Activated naive CD8-positive, alpha-beta T cell treated with anti-CD3 and anti-CD28 coated beads for 36 hours (primary cell): ENCODE measurements at regions not wholly inside any gene's neighbourhood (a gene's known extent, or its start where the extent isn't known, plus 50 kb on each side); places are given as distances from the start of the nearest gene placed in this dataset.

ENCODE experiments used
- DNase-seq: peaks from one replicate; pipeline ENCODE4 v3.0.0; 2021
- H3K27ac Mint-ChIP-seq: one replicate; pipeline ENCODE4 v1.8.0; 2022; ENCODE audit warnings: mild to moderate bottlenecking, moderate library complexity, mixed read lengths
- H3K27me3 Mint-ChIP-seq: one replicate; pipeline ENCODE4 v1.8.0; 2022; ENCODE audit warnings: mild to moderate bottlenecking, mixed read lengths
- H3K36me3 Mint-ChIP-seq: one replicate; pipeline ENCODE4 v1.8.0; 2021; ENCODE audit warnings: mild to moderate bottlenecking, mixed read lengths
- H3K4me1 Mint-ChIP-seq: one replicate; pipeline ENCODE4 v1.8.0; 2021; ENCODE audit warnings: mixed read lengths
- H3K4me3 Mint-ChIP-seq: one replicate; pipeline ENCODE4 v1.8.0; 2022; ENCODE audit warnings: mild to moderate bottlenecking, moderate library complexity, mixed read lengths
- H3K9me3 Mint-ChIP-seq: one replicate; pipeline ENCODE4 v1.8.0; 2022; ENCODE audit warnings: mixed read lengths

DNA sequence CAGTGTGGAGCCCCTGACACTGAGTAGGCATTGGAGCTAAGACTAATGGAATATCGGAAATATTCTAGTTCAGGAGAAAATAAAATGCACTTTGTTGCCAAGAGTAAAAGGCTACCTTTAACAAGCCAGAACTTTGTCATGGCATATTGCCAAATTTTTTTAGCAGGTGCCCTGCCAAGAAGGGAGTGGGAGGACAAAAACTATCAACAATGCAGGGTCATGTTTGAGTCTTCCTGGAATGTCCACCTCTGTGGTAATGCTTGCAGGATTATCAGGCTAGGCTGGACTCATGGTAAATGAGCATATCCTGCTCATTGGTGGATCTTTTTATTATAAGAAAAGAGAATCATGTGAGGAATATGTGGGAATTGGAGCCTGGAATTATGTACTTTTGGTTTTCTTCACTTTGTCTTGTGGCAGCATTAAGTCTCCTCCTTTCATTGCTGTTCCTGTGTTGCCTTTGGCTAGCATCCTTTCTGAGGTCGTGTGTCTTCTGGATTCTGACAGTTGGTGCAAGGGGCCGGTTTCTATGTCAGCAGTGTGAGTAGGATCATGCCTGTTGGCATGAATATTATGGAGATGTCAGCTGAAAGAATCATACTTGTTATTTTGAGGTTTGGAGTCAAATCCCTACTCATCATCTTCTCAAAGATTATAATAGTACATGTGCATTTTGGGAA, 122.9 kb upstream of the SPRY2 start:
- peaks cover 3% of the 10 kb centered on the region for H3K27me3 Mint-ChIP-seq
- no peak overlapping the region for H3K4me3 Mint-ChIP-seq
- no peak overlapping the region for H3K27ac Mint-ChIP-seq
- no peak for DNase-seq
- H3K4me1 Mint-ChIP-seq: no peaks in the 10 kb centered on the region
- no peaks in the 10 kb centered on the region for H3K36me3 Mint-ChIP-seq
- no peaks in the 10 kb centered on the region for H3K9me3 Mint-ChIP-seq

DNA sequence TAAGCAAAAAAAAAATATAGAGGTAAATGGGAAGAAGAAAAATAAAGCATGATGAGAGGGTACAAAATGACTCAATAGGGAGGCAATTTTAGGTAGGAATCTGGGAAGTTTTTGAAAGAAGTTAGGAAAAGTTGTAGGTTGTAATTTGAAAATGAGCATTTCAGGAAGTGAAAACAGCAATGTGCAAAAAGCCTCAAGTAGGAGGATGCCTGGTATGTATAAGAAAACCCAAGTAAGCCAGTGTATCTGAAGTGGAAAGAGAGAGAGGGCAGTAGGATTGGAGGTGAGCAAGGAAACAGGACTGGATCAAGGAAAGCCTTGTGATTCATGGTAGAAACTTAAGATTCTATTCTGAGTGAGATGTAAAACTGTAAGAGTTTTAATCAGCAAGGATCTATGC, 121.6 kb upstream of the SPRY2 start:
- Mint-ChIP-seq H3K27me3 (peaks cover 3% of the 10 kb centered on the region), H3K36me3 (no peaks in the 10 kb centered on the region), H3K27ac (no peak overlapping the region), H3K4me1 (no peaks in the 10 kb centered on the region), H3K9me3 (no peaks in the 10 kb centered on the region), H3K4me3 (no peak overlapping the region)
- no peak for DNase-seq

DNA sequence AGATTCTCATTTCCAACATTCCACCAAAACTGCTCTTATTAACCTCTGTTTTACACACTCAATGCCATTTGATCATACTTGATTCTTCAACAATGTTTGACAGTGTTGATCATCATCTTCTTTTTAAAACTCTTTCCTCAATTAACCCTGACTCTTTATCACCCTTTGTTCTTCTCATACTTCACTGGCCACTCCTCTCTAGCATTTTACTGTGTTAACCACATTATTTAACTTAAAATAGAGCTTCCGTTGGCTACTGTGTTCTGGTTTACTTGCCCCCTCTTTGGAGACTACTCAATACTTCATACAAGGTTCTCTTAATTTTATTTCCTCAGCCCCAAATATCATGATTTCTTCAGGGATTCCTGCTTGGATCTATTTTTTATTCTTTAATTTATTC, 121.1 kb upstream of the SPRY2 start:
- H3K9me3 Mint-ChIP-seq: no peaks in the 10 kb centered on the region
- H3K4me1 Mint-ChIP-seq: no peaks in the 10 kb centered on the region
- H3K27me3 Mint-ChIP-seq: peaks cover 3% of the 10 kb centered on the region
- no peak for DNase-seq
- no peak overlapping the region for H3K27ac Mint-ChIP-seq
- no peak overlapping the region for H3K4me3 Mint-ChIP-seq
- H3K36me3 Mint-ChIP-seq: no peaks in the 10 kb centered on the region

DNA sequence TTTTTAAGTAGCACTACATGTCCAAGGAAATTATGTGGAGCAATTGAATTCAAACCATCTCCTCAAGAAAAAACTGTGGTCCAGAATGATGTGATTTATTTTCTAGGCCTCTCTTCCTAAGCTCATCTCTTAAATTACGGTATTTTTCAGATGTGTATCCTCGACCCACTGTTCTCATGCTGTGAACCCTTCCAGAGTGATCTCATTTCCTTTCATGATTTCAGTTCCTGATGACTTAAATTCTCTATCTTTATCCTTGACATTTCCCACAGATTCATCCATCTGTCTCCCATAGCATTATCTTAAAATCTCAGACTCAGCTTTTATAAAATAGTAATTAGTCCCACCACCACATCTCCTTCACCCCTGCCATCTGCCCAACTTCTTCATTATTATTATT, 117.6 kb upstream of the SPRY2 start:
- H3K4me3 Mint-ChIP-seq: no peak overlapping the region
- H3K27me3 Mint-ChIP-seq: peaks cover 5% of the 10 kb centered on the region
- H3K4me1 Mint-ChIP-seq: peaks cover 4% of the 10 kb centered on the region
- no peak overlapping the region for H3K27ac Mint-ChIP-seq
- no peaks in the 10 kb centered on the region for H3K36me3 Mint-ChIP-seq
- no peak for DNase-seq
- no peaks in the 10 kb centered on the region for H3K9me3 Mint-ChIP-seq

DNA sequence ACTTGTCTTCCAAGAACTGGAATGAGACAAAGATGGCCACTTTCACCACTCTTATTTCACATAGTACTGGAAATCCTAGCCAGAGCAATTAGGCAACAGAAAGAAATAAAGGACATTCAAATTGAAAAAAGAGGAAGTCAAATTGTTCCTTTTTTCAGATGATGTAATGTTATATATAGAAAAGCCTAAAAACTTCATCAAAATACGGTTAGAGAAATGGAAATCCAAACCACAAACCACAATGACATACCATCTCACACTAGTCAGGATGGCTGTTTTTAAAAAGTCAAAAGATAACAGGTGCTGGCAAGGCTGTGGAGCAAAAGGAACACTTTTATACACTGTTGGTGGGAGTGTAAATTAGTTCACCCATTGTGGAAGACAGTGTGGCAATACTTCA, 113.3 kb upstream of the SPRY2 start:
- Mint-ChIP-seq H3K27me3 (peaks cover 8% of the 10 kb centered on the region), H3K4me3 (no peak overlapping the region), H3K4me1 (peaks cover 4% of the 10 kb centered on the region), H3K27ac (no peak overlapping the region), H3K36me3 (no peaks in the 10 kb centered on the region), H3K9me3 (no peaks in the 10 kb centered on the region)
- no peak for DNase-seq

DNA sequence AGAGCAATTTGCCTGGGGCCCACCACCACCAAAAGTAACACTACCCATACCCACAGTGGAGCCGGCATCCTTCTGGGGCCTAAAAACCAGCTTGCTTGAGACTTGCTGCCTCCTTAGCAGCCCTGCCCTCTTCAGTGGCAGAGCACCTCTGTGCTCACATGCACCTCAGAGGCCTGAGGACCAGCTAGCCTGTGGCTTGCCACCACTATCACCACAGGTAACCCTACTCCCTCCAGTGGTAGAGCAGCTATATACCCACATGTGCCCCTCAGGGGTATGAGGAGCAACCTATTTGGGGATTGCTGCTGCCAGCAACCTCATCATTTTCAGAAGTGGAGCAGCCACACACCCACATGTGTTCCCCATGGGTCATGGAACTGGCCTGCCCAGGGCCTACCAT, 111.4 kb upstream of the SPRY2 start:
- Mint-ChIP-seq H3K4me1 (peaks cover 4% of the 10 kb centered on the region), H3K9me3 (no peaks in the 10 kb centered on the region), H3K27me3 (peaks cover 8% of the 10 kb centered on the region), H3K36me3 (no peaks in the 10 kb centered on the region), H3K4me3 (no peak overlapping the region), H3K27ac (no peak overlapping the region)
- no peak for DNase-seq

DNA sequence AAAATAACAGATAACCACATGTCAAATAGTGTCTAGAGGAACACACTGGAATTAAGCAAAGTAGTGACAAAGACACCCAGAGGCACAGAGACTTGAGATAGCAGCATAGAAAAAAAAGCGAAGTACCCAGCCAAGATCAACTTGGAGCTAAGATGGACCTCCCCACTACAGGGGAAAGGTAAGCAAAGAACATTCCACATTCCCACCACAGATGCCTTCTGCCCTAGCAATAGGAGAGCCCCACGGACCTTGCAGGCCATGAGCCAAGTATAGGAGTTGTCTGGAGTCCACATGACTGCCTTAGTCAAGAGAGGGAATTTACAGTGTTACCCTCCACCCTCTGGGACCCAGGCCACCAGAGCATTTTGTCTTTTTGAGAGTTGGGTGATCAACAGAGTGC, 110.7 kb upstream of the SPRY2 start:
- Mint-ChIP-seq H3K27me3 (peaks cover 8% of the 10 kb centered on the region), H3K36me3 (no peaks in the 10 kb centered on the region), H3K4me1 (peaks cover 4% of the 10 kb centered on the region), H3K9me3 (no peaks in the 10 kb centered on the region), H3K27ac (no peak overlapping the region), H3K4me3 (no peak overlapping the region)
- DNase-seq: no peak

DNA sequence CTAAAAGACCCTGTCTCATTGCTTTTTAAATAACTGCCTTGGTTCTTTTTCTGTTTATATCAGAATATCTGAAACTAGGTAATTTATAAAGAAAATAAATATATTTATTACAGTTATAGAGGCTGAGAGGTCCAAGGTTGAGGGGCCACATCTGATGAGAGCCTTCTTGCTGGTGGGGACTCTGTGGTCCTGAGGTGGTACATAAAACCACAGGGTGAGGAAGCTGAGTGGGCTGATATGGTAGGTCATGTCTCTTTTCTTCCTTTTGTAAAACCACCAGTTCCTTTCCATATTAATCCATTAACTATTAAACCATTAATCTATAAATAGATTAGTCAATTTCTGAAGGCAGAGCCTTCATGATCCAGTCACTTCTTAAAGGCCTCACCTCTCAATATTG, 109.5 kb upstream of the SPRY2 start:
- Mint-ChIP-seq H3K27ac (no peak overlapping the region), H3K4me3 (no peak overlapping the region), H3K36me3 (no peaks in the 10 kb centered on the region), H3K27me3 (peaks cover 8% of the 10 kb centered on the region), H3K9me3 (no peaks in the 10 kb centered on the region), H3K4me1 (peaks cover 4% of the 10 kb centered on the region)
- no peak for DNase-seq

DNA sequence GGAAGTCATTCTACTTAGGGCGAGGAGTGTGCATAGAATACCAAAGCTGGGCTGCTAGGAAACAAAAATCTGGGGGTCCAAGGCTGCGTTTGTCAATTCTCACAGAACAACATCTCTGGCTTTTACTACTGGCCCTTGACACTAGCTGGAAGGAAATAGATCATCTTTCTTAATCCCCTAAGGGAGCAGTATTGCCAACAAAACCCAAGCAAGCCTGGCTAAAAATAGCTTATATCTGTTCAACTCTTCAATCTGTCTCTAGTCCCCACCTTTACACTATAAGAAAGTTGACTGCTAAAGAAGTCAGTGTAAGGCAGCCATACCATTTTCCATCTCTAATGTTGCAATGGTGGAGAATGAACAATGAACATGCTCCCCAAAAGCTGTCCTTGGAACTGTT, 107.8 kb upstream of the SPRY2 start:
- H3K27ac Mint-ChIP-seq: no peak overlapping the region
- H3K4me1 Mint-ChIP-seq: no peaks in the 10 kb centered on the region
- DNase-seq: no peak
- H3K36me3 Mint-ChIP-seq: no peaks in the 10 kb centered on the region
- H3K4me3 Mint-ChIP-seq: no peak overlapping the region
- peaks cover 3% of the 10 kb centered on the region for H3K27me3 Mint-ChIP-seq
- H3K9me3 Mint-ChIP-seq: no peaks in the 10 kb centered on the region

DNA sequence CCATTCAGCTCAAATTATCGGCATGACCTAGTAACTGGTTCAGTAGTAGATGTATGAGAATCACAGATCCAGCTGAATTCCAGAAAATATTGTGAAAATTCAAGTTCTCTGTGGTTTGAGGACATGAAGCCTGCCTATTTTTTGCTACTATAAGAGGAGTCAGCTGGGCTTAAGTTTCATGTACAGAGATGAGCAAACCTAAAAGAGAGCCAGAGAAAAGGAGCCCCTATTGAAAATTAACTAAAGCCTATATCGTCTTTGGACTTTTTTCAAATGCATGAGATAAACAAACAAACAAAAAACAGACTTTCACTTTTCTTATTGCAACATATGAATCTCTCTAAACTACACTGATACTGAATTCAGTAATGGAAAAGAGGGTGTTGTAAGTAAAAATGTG, 106.8 kb upstream of the SPRY2 start:
- DNase-seq: no peak
- no peak overlapping the region for H3K4me3 Mint-ChIP-seq
- H3K27me3 Mint-ChIP-seq: peaks cover 3% of the 10 kb centered on the region
- H3K9me3 Mint-ChIP-seq: no peaks in the 10 kb centered on the region
- no peaks in the 10 kb centered on the region for H3K4me1 Mint-ChIP-seq
- H3K36me3 Mint-ChIP-seq: no peaks in the 10 kb centered on the region
- H3K27ac Mint-ChIP-seq: no peak overlapping the region

DNA sequence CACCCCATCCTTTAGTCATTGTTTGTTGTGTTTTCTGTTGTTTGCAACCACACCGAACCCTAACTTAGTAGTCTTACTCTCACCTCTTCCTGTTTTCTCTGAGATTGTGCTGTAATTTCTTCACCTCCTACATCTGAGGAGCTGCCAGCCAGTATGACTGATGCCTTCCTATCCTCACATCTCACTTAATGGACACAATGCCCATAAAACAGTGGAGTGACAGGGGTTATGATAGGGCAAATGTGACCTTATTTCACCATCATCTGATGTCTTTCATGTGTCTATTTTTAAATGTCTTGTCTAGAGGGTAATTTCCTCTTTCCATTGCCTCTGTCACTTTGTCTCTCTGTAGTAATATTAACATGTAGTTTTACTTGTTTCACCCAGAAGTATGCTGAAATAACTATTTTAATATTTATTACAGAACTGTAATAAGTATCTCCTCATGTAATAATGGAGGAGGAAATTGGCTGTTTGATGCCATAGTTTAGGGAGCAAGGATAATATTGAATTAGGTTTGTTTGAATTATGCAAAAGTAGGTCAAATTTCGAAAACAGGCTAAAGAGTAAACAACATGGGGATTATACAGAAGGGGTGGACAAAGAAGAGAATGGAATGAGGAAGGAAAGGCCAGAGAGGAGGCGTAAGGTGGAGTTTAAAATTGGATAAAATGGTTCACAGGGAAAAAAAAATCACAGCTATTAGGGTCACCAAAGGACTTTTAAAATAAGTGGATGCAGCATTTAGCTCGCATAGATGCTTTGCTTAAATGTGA, 103.5 kb upstream of the SPRY2 start:
- no peak overlapping the region for H3K27ac Mint-ChIP-seq
- H3K36me3 Mint-ChIP-seq: no peaks in the 10 kb centered on the region
- no peaks in the 10 kb centered on the region for H3K27me3 Mint-ChIP-seq
- H3K4me1 Mint-ChIP-seq: no peaks in the 10 kb centered on the region
- H3K9me3 Mint-ChIP-seq: no peaks in the 10 kb centered on the region
- H3K4me3 Mint-ChIP-seq: no peak overlapping the region
- no peak for DNase-seq

DNA sequence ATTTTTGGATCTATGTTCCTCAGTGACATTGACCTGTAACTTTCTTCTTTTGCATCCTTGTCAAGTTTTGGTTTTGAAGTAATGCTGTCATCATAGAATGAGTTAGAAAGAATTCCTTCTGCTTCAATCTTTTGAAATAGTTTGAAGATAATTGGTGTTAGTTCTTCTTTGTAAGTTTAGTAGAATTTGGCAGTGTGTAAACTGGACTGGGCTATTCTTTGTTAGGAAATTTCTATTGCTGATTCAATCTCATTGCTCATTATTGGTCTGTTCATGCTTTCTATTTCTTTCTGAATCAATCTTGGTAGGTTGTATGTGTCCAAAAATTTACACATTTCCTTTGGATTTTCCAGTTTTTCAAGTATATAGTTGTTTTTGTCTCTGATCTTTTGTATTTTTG, 101.7 kb upstream of the SPRY2 start:
- no peak overlapping the region for H3K4me3 Mint-ChIP-seq
- no peaks in the 10 kb centered on the region for H3K4me1 Mint-ChIP-seq
- H3K36me3 Mint-ChIP-seq: no peaks in the 10 kb centered on the region
- H3K27ac Mint-ChIP-seq: no peak overlapping the region
- no peaks in the 10 kb centered on the region for H3K27me3 Mint-ChIP-seq
- DNase-seq: no peak
- no peaks in the 10 kb centered on the region for H3K9me3 Mint-ChIP-seq

DNA sequence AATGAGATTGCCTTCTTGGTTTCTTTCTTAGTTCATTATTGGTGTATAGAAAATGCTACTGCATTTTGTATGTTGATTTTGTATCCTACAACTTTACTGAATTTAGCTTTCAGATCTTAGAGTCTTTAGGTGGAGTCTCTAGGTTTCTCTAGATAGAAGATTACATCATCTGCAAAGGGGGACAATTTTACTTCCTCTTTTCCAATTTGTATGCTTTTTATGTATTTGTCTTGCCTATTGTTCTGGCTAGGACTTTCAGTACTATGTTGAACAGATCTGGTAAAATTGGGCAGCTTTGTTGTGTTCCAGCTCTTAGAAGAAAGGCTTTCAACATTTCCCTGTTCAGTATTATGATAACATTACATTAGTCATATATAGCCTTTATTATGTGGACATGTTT, 101.0 kb upstream of the SPRY2 start:
- Mint-ChIP-seq H3K27ac (no peak overlapping the region), H3K4me1 (no peaks in the 10 kb centered on the region), H3K27me3 (no peaks in the 10 kb centered on the region), H3K4me3 (no peak overlapping the region), H3K36me3 (no peaks in the 10 kb centered on the region), H3K9me3 (no peaks in the 10 kb centered on the region)
- DNase-seq: no peak

DNA sequence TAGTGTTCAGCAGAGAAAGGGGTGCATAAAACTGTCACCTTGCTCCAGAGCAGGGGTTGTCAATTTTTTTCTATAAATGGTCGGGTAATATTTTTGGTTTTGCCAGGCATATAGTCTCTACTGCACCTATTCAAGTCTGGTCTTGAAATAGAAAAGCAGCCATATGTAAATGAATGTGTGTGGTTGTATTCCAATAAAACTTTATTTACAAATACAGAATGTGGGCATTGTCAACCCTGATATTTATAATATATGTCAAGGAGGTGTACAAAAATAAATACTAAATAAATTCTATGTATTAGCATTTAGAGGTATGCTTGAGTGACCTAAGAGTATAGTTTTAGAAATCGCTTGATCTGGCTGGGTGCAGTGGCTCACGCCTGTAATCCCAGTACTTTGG, 97.6 kb upstream of the SPRY2 start:
- H3K9me3 Mint-ChIP-seq: no peaks in the 10 kb centered on the region
- H3K36me3 Mint-ChIP-seq: no peaks in the 10 kb centered on the region
- no peaks in the 10 kb centered on the region for H3K4me1 Mint-ChIP-seq
- no peak overlapping the region for H3K27ac Mint-ChIP-seq
- H3K4me3 Mint-ChIP-seq: no peak overlapping the region
- DNase-seq: no peak
- H3K27me3 Mint-ChIP-seq: no peaks in the 10 kb centered on the region

DNA sequence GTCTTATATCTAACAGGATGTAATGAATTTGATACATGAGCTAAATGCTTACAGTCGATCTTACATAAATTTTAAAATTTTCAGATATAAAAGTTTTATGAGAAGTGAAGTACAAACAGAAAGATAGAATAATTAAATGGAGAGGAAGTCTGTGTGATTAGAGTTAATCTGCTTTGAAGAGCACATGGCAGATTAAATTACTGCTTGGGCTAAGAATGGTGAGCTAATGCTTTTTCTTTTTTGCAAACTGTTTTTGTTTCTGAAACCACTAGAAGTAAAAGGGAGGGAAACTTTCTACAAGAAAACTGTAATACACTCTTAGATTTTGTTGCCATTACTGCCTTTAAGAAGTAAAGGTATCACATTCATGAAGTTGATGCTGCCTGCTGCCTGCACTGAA, 96.3 kb upstream of the SPRY2 start:
- Mint-ChIP-seq H3K27ac (no peak overlapping the region), H3K36me3 (no peaks in the 10 kb centered on the region), H3K27me3 (no peaks in the 10 kb centered on the region), H3K9me3 (no peaks in the 10 kb centered on the region), H3K4me1 (no peaks in the 10 kb centered on the region), H3K4me3 (no peak overlapping the region)
- DNase-seq: no peak

DNA sequence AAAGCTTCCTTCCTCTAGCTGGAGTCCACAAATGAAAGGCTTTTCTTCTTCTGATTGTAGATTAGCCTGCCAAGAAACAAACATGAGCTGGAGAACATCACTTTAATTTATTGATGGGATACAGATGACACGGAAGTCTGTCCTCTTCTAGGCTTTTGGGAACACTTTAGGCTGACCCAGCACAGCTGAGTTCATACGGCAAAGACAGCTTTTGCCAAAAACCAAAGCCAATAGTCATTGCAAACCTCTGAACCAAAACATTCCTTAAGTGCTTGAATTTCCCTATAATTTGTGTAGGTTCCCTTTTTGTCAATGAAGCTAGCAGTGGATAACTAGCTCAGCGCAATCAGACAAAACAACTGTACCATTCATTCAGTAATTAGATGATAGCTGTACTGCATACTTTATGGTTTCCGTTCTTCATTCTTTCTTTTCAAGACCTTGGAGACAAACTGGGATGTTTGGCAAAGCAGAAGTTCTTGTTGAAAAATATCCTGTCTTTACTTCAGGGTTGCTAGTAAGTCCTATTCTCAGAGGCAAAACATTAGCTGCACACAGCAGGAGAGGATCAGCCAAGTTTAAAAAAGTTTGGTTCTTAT, 95.7 kb upstream of the SPRY2 start:
- Mint-ChIP-seq H3K27ac (no peak overlapping the region), H3K36me3 (no peaks in the 10 kb centered on the region), H3K4me1 (no peaks in the 10 kb centered on the region), H3K27me3 (no peaks in the 10 kb centered on the region), H3K4me3 (no peak overlapping the region), H3K9me3 (no peaks in the 10 kb centered on the region)
- no peak for DNase-seq
